Fibroblast of mammary gland (primary cell): ENCODE measurements at regions not wholly inside any gene's neighbourhood (a gene's known extent, or its start where the extent isn't known, plus 50 kb on each side); places are given as distances from the start of the nearest gene placed in this dataset.

Experiments
- DNase-seq: peaks from one replicate; pipeline ENCODE4 v3.0.0-alpha.2; 2010; ENCODE audit warnings: low read depth
- H3K4me3 ChIP-seq: 2 replicates; pipeline ENCODE4 v1.5.1; 2011; ENCODE audit warnings: low read depth, mild to moderate bottlenecking, low read length, moderate library complexity; ENCODE audit not compliant: control insufficient read depth
- CTCF ChIP-seq: conservative IDR thresholded peaks from 2 replicates; pipeline ENCODE4 v1.5.1; 2011; ENCODE audit warnings: low read depth, low read length, inconsistent platforms; ENCODE audit not compliant: control insufficient read depth, insufficient read depth

- DNase-seq = no peak
- TF ChIP-seq CTCF = no peak
- H3K4me3 ChIP-seq = no peak overlapping the region
These were observed 157.6 kb upstream of the IRX2 start for GRCh38 chr5:2909035-2909434.

- no peak for TF ChIP-seq CTCF
- no peak overlapping the region for H3K4me3 ChIP-seq
These were observed 156.6 kb upstream of the IRX2 start for GRCh38 chr5:2908086-2908485.

GRCh38 chr5:2906302-2907090 is 155.0 kb upstream of the IRX2 start:
- no peak for TF ChIP-seq CTCF
- DNase-seq = no peak

More at GRCh38 chr5:2908086-2908485, 156.6 kb upstream of the IRX2 start:
- DNase-seq = no peak

GRCh38 chr5:2905741-2906140 is 154.3 kb upstream of the IRX2 start:
- no peak overlapping the region for H3K4me3 ChIP-seq
- no peak for TF ChIP-seq CTCF
- no peak for DNase-seq

More at GRCh38 chr5:2906302-2907090, 155.0 kb upstream of the IRX2 start:
- no peak overlapping the region for H3K4me3 ChIP-seq

- no peak for DNase-seq
- TF ChIP-seq CTCF = no peak
- no peak overlapping the region for H3K4me3 ChIP-seq
These were observed 153.5 kb upstream of the IRX2 start for GRCh38 chr5:2904956-2905355.

GRCh38 chr5:2904399-2904798 is 152.9 kb upstream of the IRX2 start:
- no peak for TF ChIP-seq CTCF
- DNase-seq = no peak
- no peak overlapping the region for H3K4me3 ChIP-seq
